HG02840 (cell line): ENCODE measurements at regions not wholly inside any gene's neighbourhood (a gene's known extent, or its start where the extent isn't known, plus 50 kb on each side); places are given as distances from the start of the nearest gene placed in this dataset.

Experiments used
- ATAC-seq: cut with Tn5 transposase; IDR thresholded peaks from one replicate; pipeline ENCODE4 v1.9.1; 2021; ENCODE audit warnings: mild to moderate bottlenecking, moderate library complexity, moderate number of reproducible peaks; ENCODE audit not compliant: unreplicated experiment, low FRiP score

DNA sequence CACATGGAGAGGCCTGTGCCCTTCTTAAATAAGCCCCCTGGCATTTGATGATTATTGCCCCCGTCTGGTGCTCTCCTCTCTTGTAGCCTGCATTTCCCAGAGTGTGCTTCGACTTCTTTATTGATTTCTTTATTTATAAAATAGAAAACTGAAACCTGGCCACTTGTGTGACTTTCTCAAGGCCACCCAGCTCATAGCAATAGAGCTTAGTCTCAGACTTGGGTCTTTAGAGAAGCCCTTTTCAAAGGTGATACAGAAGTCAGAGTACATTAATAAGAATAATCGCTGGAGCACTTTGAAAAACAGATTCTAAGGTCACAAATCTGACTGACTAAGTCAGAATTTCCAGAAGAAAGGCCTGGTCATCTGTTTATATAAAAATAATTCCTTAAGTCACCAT, 86.6 kb downstream of the NOC3L start:
- ATAC-seq, result no peak

DNA sequence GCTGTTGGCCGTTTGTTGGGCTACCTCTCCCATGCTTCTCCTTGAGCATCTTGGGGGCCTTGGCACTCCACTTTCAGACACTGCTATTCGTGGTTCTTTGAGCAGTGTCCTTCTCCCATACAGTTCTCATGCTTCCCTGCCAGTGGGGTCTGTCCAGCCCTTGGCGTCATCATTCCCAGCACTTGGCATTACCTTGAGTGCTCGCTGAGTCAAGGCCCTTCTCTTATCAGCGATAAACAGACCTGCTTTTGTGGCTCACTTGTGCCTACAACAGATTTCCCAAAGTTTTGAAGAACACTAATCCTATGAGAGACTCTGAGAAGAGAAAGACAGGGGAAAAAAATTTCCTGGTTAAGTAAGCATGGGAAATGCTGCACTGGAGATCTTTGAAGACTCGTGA, 85.3 kb downstream of the NOC3L start:
- ATAC-seq, result no peak

DNA sequence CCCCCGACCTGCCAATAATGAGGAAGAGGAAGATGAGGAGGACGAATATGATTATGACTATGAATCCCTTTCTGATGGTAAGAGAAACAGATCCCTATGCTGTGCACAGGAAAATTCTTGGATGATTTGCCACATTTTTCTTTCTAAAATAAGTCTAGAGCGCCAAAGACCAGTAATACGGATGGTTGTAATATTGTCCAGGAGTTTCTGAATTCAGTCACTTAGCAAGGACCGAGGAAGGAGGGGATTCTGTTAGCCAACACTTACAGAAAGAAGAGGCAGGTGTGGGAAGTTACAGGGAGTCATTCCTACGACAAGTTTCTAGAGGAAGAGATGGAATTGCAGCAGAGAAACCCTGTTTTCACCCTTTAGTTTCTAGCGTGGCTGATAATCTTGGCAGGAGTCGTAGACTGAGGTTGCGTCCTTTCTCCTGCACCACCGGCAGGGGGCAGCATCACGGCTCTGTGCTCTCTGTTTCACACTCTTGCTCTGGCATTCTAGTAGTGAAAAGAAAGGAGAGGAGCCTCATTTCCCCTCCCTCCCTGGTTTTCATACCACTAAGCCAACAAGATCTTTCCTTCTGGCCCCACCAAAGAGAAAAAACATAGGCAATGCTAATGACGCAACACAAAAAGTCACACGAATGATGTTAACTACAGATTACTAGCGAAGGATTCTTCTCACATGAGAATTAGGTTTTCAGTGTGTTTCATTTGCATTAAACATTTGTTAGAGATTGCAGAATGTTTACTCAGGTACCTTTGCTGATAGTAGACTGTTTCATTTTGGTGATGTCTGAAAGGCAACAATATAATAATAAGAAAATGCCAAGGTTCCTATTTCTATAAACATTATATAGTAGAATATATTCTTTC, 82.7 kb downstream of the NOC3L start:
- ATAC-seq, result peak; percentile 70

DNA sequence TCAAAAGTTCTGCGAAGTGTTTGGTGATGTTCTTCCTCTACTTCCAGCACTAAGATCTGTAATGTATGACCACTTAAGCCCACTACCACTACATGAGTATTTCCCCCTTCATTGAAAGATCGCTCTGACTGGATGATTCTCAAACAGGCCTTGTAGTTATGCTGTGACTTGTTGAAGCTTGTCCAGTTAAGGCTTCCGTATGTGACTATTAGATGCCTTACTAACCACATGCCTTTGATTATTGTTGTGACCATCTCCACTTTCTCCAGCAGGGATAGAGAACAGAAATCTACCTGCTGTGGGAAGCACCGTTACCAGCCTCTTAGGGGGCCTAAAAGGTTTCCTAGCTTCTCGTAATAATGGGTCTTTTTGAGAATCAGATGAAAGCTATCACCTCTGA, 81.1 kb downstream of the NOC3L start:
- no peak for ATAC-seq

DNA sequence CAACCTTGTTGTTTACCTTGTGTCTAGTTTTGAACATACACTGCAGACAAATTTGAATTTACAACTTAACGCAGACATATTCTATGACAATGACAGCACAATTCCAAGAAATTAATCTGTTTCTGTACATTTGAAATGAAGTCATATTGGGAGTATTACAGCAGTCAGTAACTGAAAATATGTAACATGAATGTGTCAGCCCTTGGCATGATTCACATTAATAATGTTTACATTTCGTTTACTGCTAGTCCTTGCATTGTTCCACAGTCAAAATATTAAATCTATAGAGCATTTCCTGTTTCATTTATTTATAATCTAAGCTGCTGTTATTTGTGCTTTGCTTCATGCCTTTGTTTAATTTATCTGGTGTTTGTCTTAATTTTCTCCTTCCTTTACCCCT, 80.4 kb downstream of the NOC3L start:
- ATAC-seq, result no peak
